Adipose tissue (tissue), 3 donors: ENCODE measurements at regions not wholly inside any gene's neighbourhood (a gene's known extent, or its start where the extent isn't known, plus 50 kb on each side); places are given as distances from the start of the nearest gene placed in this dataset.

Source experiments
- H3K27ac ChIP-seq: one replicate; pipeline ENCODE4 v1.5.1; 2013; ENCODE audit warnings: low read depth, low read length
- WGBS, 3 donors: extraction: QIAGEN DNeasy Blood & Tissue Kit; methylation state at CpG; one replicate each; pipeline ENCODE4 v1.1.7; 2013; 5-methylcytosine and 5-hydroxymethylcytosine counted together
- donor health status: healthy with polysubstance abuse.
- donor health status: Bipolar disorder and iron deficiency.
- donor health status: healthy.

DNA sequence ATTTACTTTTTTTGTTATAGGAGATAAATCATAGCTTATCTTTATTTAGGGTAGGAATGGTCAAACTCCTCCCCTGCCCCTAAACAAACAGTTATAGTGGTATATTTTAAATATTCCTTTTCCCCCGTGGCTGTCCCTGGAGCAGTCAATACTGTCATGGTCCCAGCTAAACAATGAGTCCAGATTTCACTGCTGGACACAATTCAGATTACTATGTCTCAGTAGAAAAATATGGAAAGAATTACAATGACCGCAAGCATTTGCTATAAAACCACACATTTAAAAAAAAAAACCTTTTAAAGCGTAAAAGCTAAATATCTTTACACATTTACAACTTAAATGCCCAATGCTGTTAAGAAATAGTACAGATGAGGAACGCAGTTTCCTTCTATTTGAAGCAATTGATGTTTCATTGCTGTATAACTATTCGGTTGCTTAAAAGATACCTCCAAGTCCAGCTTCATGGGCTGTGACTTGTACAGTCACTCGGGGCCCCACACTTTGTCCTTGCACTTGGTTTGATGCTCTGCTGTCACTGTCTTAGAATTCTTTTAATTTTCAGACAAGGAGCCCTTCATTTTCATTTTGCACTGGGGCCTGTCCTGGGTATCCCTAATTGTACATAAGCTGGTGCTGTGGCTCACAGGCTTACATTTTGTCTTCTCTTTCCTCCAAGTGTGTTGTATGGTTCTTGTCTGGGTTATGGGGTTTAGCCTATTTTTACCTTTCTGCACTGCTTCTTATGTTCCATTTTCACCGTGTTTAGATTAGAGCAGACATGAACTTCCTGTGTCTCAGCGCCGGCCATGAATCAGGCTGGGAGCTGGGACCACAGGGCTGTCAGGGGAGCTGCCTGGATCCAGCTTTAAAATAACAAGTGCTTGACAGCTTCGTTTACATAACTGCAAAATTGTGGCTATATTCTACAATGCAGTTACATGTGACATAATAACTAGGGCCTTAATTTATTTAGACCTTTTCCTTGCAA is 530.2 kb upstream of the FZD8 start:
- WGBS, 3 donors, result 39 to 58% (median 48%) methylated on average over 10 of the region's 10 CpGs
- H3K27ac ChIP-seq, result peak overlapping the region; percentile 66

- WGBS, 3 donors, result 59 to 80% (median 73%) methylated on average over 1 of the region's 1 CpG
- no peak overlapping the region for H3K27ac ChIP-seq
Observed at GRCh38 chr10:36171556-36171952, 529.5 kb upstream of the FZD8 start.

GRCh38 chr10:36170943-36171501 is 528.9 kb upstream of the FZD8 start:
- WGBS, 3 donors, result 45 to 73% (median 59%) methylated on average over 4 of the region's 4 CpGs
- no peak overlapping the region for H3K27ac ChIP-seq

DNA sequence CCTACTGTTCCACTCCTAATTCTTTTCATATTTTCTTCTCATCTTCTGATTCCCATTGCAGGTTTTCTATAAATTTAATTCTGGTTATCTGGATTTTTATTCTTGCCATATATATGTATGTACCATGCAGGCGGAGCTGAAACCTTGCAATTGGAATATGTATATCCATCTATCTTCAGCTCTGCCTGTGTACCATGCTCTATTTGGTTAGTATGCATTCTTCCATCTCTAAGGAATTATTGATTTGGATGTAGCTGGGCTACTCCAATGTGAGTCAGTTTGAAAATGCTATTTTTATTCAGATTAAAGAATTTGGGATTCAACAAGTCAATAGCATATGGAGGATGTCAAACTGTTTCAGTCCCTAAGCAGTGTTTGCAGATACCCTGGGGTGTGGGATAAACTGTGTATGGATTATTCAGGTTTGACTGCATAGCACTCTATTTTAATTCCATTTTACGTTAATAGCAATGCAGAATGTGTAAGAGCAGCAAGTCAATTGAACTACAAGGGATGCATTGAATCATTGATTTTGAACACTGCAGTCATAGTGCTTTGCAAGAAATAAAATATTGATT is 528.1 kb upstream of the FZD8 start:
- WGBS, 3 donors, result 75 to 94% (median 89%) methylated on average over 2 of the region's 2 CpGs
- H3K27ac ChIP-seq, result no peak overlapping the region

DNA sequence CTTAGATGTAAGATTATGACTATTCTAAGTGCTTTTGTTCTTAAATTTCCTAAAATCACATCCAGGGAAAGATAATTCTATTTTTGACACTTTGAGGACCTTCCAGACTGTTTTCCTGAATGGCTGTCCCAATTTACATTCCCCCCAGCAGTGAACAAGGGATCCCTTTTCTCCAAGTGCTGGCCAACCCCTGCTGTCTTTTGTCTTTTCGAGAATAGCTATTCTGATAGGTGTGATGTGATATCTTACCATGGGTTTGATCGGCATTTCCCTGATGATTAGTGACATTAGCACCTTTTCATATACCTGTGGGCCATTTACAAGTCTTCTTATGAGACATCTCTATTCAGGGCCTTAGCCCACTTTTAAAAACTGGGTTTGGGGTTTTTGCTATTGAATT is 526.7 kb upstream of the FZD8 start:
- WGBS, 3 donors, result 76 to 94% (median 92%) methylated on average over 2 of the region's 2 CpGs

GRCh38 chr10:36164556-36165504 is 522.7 kb upstream of the FZD8 start:
- 79 to 91% (median 90%) methylated on average over 4 of the region's 4 CpGs for WGBS, 3 donors
- H3K27ac ChIP-seq, result no peak overlapping the region

More for the DNA sequence above, 526.7 kb upstream of the FZD8 start:
- H3K27ac ChIP-seq, result no peak overlapping the region

- 68 to 79% (median 75%) methylated on average over 2 of the region's 2 CpGs for whole genome bisulfite sequencing, 3 donors
- H3K27ac ChIP-seq, result no peak overlapping the region
Observed at GRCh38 chr10:36163827-36164226, 521.7 kb upstream of the FZD8 start.

GRCh38 chr10:36157486-36157885 is 515.4 kb upstream of the FZD8 start:
- 64 to 68% (median 66%) methylated on average over 3 of the region's 3 CpGs for WGBS, 3 donors
- H3K27ac ChIP-seq, result no peak overlapping the region

GRCh38 chr10:36148207-36148606 is 506.1 kb upstream of the FZD8 start:
- H3K27ac ChIP-seq, result no peak overlapping the region
- 90 to 99% (median 91%) methylated on average over 1 of the region's 1 CpG for WGBS, 3 donors

- H3K27ac ChIP-seq, result no peak overlapping the region
Observed at GRCh38 chr10:36147529-36147928, 505.4 kb upstream of the FZD8 start.

DNA sequence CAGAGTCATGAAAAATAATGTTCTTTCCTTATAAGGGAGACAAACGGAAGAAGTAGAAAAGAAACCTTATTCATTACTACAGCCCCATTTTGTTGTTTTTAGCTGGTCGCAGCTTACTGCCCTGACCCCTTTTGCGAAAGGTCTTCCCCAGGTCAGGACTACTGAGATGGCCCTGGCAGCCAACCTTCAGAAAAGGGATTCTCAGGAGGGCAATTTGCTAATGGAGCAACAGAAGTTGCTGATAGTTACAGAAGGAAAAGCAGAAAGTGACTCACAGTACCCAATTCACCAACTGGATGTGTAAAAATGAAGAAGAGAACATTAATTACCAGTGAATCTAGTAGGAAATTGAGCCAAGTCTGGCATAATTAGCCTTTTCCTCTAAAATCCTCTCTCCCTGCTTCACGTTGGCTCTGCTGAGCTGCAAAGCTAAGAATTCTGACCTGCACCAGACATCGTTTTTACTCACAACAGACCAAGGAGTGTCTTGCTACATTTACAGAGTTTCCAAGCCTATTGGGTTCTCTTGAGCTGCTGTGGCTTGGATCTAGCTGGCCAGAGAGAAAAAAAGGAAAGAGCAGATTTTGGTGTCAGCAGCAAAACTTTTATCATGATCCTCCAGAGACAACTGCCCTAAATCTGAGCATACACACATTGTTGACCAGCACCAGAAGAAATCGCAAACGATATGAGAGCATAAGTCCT is 499.9 kb upstream of the FZD8 start:
- no peak overlapping the region for H3K27ac ChIP-seq
- 48 to 58% (median 48%) methylated on average over 7 of the region's 7 CpGs for WGBS, 3 donors

DNA sequence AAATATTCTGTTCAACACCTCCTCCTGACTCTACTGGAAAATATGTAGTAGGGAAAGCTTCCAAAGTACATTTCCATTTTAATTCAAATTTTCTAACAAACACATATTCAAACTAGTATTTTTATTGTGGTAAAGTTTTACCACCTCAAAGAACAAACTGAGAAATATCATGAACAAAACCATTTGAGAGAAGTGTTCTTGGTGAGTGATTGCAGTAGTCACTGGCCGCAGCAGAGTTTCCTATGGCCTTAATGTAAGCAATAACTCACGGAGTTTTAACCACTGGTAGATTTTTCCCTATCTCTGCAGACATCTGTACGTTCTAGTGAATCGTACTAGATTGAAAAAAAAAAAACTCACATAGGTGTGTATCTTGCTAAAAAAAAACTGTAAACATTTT is 487.0 kb upstream of the FZD8 start:
- WGBS, 3 donors, result 89 to 93% (median 93%) methylated on average over 4 of the region's 4 CpGs
- H3K27ac ChIP-seq, result no peak overlapping the region

GRCh38 chr10:36126076-36126475 is 484.0 kb upstream of the FZD8 start:
- no peak overlapping the region for H3K27ac ChIP-seq

DNA sequence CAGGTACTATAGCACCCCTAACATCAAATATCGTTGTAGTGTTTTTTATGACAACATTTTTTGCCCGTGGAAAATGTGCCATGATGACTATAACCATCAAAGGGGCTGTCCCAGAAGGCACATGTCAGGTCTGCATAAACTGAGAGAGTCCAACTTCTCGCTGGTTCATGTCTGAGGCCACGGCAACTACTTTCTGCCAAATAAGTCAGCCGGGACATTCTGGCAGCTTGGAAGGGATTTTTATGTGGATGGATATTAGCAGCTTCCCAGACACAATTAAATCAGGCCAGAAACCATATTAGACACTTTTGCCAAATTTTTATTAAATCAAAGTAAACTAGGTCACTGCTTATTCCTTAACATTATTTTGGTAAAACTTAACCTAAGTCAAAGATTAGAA is 477.4 kb upstream of the FZD8 start:
- 60 to 82% (median 63%) methylated on average over 5 of the region's 5 CpGs for WGBS, 3 donors
- H3K27ac ChIP-seq, result no peak overlapping the region

DNA sequence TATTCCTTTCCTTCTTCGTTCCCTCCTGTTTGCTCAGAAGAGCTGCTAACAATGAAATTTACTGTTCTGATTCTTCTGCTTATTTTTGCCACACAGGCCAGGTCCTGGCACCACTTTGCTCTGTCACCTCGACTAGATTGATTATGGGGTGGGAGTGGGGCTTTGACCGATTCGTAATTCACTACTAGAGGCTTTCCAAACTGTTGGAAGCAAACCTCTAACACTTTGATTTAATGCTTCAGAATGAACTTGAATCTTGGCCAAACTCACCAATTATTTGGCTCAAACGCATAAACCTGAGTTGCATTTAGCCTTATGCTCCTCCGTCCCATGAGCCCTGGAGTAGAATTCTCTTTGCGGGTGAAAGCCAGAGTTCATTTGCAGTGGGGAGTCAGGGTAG is 476.2 kb upstream of the FZD8 start:
- 52 to 65% (median 60%) methylated on average over 7 of the region's 7 CpGs for WGBS, 3 donors
- no peak overlapping the region for H3K27ac ChIP-seq

DNA sequence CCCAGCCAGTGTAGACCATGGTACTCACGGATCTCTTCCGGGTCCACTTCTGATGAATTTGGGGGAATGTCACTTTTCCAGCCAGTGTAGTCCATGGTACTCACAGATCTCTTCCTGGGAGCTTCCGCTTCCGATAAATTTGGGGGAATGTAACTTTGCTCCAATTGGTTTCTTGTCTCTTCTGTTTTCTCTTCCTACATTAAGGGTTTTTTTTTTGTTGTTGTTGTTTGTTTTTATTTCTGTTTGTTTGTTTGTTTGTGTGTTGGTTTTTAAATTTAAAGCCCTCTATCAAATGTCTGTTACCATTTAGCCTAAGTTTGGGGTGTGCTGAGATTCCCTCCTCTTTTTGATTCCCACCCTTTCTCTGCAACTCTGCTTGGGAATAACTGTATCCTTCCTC is 475.8 kb upstream of the FZD8 start:
- WGBS, 3 donors, result 64 to 73% (median 65%) methylated on average over 4 of the region's 4 CpGs
- no peak overlapping the region for H3K27ac ChIP-seq

DNA sequence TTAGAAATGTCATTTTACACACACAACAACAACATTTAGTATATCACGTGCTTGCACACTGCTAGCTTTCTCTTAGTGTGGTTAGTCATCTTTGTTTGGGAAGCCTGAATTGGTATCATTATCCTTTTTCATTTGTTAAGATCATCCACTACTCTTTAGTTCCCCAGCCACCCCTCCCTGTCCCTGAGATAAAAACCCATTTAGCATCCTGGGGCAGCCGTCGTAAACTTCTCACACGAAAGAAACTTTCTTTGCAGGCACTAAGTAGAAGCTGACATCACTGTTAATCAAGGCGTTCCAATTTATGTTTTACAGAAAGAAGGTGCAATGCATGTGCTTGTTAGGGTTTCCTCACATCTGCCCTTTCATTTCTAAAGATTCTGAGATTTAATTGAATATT is 475.1 kb upstream of the FZD8 start:
- H3K27ac ChIP-seq, result no peak overlapping the region
- WGBS, 3 donors, result 69 to 74% (median 72%) methylated on average over 5 of the region's 5 CpGs

DNA sequence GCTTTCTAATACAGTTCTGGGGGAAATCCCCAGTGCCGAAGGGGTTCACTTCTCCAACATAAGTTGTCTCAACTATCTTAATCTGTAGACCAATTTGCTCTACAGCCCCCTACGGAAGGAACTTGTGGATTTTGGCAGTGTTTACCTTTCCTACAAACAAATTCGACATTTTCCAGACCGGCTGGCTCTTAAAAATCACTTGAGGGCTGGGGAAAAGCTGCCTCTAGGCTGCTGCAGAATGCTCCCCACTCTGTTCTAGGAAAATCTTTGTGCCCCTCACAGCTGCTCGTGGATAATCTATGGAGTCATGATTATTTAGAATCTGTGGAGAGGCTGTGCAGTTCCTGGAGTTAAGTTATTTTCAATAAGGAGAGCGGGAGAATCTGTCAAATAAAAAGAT is 474.6 kb upstream of the FZD8 start:
- no peak overlapping the region for H3K27ac ChIP-seq
- WGBS, 3 donors, result 39 to 62% (median 47%) methylated on average over 6 of the region's 6 CpGs
